Erythroblast (primary cell): ENCODE measurements at regions not wholly inside any gene's neighbourhood (a gene's known extent, or its start where the extent isn't known, plus 50 kb on each side); places are given as distances from the start of the nearest gene placed in this dataset.

Experiments used
- GATA1 ChIP-seq: IDR thresholded peaks from 2 replicates; pipeline ENCODE4 v1.6.1; 2011; ENCODE audit warnings: low read depth, mild to moderate bottlenecking, control low read depth, low read length, moderate library complexity
- POLR2A ChIP-seq: IDR thresholded peaks from 2 replicates; pipeline ENCODE4 v1.6.1; 2011; ENCODE audit warnings: mild to moderate bottlenecking, low read length

- no peak for TF ChIP-seq POLR2A
- no peak for TF ChIP-seq GATA1
Measured at GRCh38 chr11:91244912-91245311, 979.7 kb upstream of the FAT3 start.
